ENCODE measurements at regions not wholly inside any gene's neighbourhood (a gene's known extent, or its start where the extent isn't known, plus 50 kb on each side); places are given as distances from the start of the nearest gene placed in this dataset.

GRCh38 chr7:16347066-16347826 is 74.1 kb downstream of the CRPPA start:
- H3K4me2 ChIP-seq, result no peak overlapping the region
- TF ChIP-seq EZH2 (IDR thresholded peaks at IDR 0.05; ENCODE audit: low read depth, unreplicated experiment), result no peak
- TF ChIP-seq JUNB (IDR thresholded peaks at IDR 0.05; ENCODE audit: unreplicated experiment), result no peak
- no peak for TF ChIP-seq NANOG (IDR thresholded peaks at IDR 0.05; ENCODE audit: borderline replicate concordance)
- no peak for TF ChIP-seq CTCF (conservative IDR thresholded peaks at IDR 0.05; ENCODE audit: low read depth in 2 of 2)
- no peak for TF ChIP-seq POLR2AphosphoS5 (IDR thresholded peaks at IDR 0.05; ENCODE audit: low read depth)
- no peak for TF ChIP-seq CREB1 (CRISPR knock-in tag; IDR thresholded peaks at IDR 0.05; ENCODE audit: low read depth)
- TF ChIP-seq STAT1 (IDR thresholded peaks at IDR 0.05; ENCODE audit: unreplicated experiment), result no peak
- TF ChIP-seq ZNF331 (CRISPR knock-in tag; IDR thresholded peaks at IDR 0.05; ENCODE audit: low read depth), result no peak
- no peak for TF ChIP-seq EZH2phosphoT487 (IDR thresholded peaks at IDR 0.05; ENCODE audit: unreplicated experiment)
- no peak for TF ChIP-seq ZNF462 (CRISPR knock-in tag; IDR thresholded peaks at IDR 0.05)
- TF ChIP-seq ETS1 (IDR thresholded peaks at IDR 0.05), result no peak
- no peak for TF ChIP-seq REST (IDR thresholded peaks at IDR 0.05; ENCODE audit: unreplicated experiment)
- no peak for TF ChIP-seq ZNF114 (CRISPR knock-in tag; IDR thresholded peaks at IDR 0.05)
- 0 out of 2 replicates have a peak, but pooled peaks cover 6% of the 10 kb centered on the region for H3K9me2 ChIP-seq (ENCODE audit: insufficient read depth)
- no peak overlapping the region for H3K27ac ChIP-seq (ENCODE audit: low read depth)
- no peaks in the 10 kb centered on the region for H3K79me2 ChIP-seq (replicated peaks; ENCODE audit: insufficient read depth)
- H3K4me1 Mint-ChIP-seq, result no peaks in the 10 kb centered on the region
- no peaks in the 10 kb centered on the region for H3K27me3 Mint-ChIP-seq (ENCODE audit: insufficient read depth, low read depth, poor library complexity)
- no peak overlapping the region for H3K4me3 Mint-ChIP-seq
- H4K20me1 ChIP-seq (replicated peaks; ENCODE audit: insufficient read depth), result no peaks in the 10 kb centered on the region
- no peak overlapping the region for H2AFZ ChIP-seq
- 0 out of 3 replicates have a peak, but pooled peaks cover 3% of the 10 kb centered on the region for H3K36me3 Mint-ChIP-seq (ENCODE audit: low read depth)
- H3K36me3 ChIP-seq (ENCODE audit: insufficient read depth), result no peaks in the 10 kb centered on the region
- H3K4me1 ChIP-seq (ENCODE audit: insufficient read depth), result no peaks in the 10 kb centered on the region
- no peak for ATAC-seq
- no peaks in the 10 kb centered on the region for H3F3A ChIP-seq (replicated peaks; ENCODE audit: low read depth)
- no peak overlapping the region for H3K27ac Mint-ChIP-seq
- peaks cover 6% of the 10 kb centered on the region; the same call in 2 of the 3 replicates for H3K9me3 Mint-ChIP-seq
- no peaks in the 10 kb centered on the region for H3K27me3 ChIP-seq (ENCODE audit: insufficient read depth)
- H3K4me3 ChIP-seq, result no peak overlapping the region
- DNase-seq (ENCODE audit: low spot score), result no peak

All from GM23338 (cell line).